ENCODE measurements at regions not wholly inside any gene's neighbourhood (a gene's known extent, or its start where the extent isn't known, plus 50 kb on each side); places are given as distances from the start of the nearest gene placed in this dataset.
A peak's percentile ranks its signal among the peaks of the same experiment; 100 is the strongest.

GRCh38 chr1:58430421-58431275, 115.9 kb downstream of the OMA1 start:
- DNase-seq (ENCODE audit: low spot score): no peak

GRCh38 chr1:58426918-58427317, 119.6 kb downstream of the OMA1 start:
- no peak for DNase-seq (ENCODE audit: low spot score)

GRCh38 chr1:58422436-58422835, 124.1 kb downstream of the OMA1 start:
- DNase-seq (ENCODE audit: low spot score): no peak

- no peak for DNase-seq (ENCODE audit: low spot score)
These were observed 128.0 kb downstream of the OMA1 start for GRCh38 chr1:58418283-58419228.

- DNase-seq (ENCODE audit: low spot score): no peak
These were observed 134.4 kb downstream of the OMA1 start for GRCh38 chr1:58412071-58412580.

DNA sequence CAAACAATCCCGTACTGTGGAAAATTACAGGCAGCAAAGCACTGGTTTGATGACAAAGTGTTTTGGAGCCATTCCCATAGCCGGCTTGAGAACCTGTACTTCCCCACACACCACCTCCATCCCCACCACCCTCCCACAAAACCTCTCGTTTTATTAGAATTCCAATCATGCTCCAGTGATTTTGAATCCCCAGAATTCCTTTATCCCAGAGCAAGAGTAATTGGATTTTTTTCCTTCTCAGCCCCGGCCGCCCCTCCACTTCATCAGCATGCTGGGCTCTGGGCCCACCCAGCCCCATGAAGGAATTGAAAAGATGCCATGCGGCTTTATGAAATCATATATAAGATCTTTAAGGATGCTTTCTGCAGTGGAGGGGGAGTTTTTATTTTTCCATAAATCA, 136.6 kb downstream of the OMA1 start:
- no peak for DNase-seq (ENCODE audit: low spot score)

GRCh38 chr1:58409336-58409735, 137.2 kb downstream of the OMA1 start:
- DNase-seq (ENCODE audit: low spot score): no peak

GRCh38 chr1:58406301-58407071, 140.0 kb downstream of the OMA1 start:
- DNase-seq (ENCODE audit: low spot score): no peak

DNA sequence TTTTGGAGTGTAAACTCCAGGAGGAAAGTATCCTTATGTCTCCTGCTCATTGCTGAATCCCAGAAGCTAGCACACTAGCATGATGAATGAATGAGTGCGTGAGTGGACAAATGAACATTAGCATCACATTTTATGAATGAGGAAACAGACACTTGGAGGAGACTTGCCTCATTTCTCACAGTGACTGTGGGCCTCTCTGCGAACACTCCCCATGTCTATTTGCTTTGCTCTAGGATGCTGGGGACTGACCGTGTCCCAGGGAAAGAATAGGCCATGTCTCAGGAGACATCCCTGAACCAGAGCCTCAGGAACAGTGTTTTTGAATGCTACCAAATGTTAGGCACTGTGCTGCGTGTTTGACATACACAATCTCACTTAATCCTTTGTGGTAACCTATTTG, 140.9 kb downstream of the OMA1 start:
- no peak for DNase-seq (ENCODE audit: low spot score)

DNA sequence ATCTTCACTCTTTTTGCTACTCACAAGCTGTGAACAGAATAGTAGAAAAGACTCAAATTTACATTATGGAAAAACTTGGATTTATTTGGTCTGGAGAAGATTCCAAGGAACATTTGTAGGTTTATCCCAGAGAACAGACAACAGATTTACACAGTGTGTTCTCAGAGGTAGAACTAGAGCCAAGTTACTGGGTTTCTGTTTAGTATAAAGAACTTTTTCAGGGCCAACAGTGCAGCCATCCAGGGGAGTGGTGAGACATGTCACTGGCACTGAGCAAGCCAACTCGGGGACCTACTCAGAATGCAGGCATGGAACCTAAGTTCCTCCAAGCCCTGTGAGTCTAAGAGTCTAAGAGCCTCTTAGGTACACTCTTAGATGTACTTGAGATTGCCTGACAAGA, 142.6 kb downstream of the OMA1 start:
- no peak for DNase-seq (ENCODE audit: low spot score)

DNA sequence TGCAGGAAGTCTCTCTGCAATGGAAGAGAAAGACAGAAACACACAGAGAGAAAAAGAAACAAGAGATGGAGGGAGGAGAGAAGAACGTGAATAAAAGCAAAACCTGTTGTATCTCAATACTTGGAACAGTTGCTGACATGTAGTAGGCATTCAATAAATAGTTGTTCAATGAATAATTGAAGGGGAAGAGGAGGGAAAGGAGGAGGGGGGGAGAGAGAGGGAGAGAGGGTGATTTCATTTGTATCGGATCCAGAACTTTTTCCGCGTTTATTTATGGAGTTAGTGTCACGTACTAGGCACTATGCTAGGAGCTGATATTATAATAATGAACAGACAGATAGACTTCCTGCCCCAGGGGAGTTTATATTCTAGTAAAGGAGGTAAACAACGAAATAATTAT, 144.1 kb downstream of the OMA1 start:
- DNase-seq (ENCODE audit: low spot score): no peak

DNA sequence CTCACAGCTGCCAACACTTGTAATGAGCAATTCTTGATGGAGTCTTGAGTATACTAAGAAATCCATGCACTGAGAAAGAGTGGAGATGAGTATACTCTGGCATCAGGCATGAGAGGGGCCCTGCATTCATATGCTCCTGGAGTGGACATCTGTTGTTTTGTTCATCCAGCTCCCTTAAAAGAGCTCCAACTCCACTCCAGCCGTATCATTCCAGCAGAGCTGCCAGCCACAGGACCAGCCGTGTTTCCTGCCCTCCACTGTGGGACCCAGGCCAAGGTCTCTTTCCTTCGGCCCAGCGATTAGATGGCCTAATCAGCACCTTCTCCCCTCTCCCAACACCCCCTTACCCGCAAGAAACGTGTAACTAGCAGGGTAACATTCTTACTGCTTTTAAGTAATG, 144.5 kb downstream of the OMA1 start:
- DNase-seq (ENCODE audit: low spot score): no peak

DNA sequence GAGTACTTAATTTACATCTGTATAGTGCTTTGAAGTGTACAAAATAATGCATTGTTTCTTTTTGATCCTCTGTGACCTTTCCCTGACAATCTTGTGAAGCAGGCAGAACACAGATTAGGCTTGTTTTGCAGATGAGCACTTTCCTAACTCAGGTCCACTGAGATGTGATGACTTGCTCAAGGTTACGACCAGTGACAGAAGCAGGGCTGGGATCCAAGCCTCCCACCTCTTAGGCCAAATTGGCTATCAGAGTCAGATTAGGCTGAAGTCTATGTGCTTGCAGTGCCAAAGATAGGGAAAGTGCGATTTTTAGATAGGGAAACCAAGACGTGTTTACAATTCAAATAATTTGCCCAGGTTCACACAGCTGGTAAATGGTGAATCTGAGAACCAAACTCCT, 147.3 kb downstream of the OMA1 start:
- no peak for DNase-seq (ENCODE audit: low spot score)

DNA sequence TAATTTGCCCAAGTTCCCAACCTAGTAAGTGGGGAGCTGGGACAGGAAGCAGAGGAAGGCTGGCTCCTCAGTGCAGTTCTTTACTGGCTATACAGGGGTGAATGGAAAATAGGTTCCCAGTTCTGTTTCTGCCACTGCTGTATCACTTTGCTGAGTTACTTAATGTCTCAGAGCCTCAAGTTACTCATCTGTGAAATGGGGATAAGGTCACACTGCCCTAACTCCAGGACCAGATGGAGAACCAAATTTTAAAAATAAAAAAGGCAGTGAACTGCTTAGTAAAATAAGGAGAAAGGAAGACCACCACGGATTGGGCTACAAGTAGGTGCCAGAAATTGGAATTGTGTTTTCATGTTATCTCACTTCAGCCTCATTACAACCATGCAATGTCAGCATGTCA, 147.8 kb downstream of the OMA1 start:
- DNase-seq (ENCODE audit: low spot score): no peak

DNA sequence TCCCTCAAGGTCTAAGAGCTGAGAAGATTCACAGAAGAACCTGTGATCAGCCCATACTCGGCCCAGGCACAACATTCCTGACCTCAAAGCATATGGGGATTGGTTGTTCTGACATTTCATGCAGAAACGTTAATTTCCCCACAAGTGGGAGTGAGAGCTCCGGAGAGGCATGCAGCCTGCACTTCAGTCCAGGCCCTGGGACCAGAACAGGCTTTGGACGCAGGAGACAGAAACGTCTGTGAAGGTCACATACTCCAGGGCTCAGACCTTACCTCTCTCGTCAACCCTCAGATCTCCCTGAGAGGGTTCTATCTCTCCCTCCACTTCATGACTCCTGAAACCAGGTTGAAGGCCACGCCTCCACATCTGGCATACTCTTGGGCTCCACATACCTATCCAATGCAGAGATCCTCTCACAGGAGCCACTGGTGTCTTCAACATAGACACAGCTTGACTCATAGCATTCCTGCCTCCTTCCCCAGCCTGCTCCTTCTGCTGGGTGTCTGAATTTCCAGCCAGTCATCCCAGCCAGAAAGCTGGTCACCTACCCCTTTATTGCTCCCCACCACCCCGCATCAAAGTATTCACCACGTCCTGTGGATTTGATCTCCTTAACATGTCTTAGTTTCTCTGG, 149.2 kb downstream of the OMA1 start:
- DNase-seq (ENCODE audit: low spot score): no peak

DNA sequence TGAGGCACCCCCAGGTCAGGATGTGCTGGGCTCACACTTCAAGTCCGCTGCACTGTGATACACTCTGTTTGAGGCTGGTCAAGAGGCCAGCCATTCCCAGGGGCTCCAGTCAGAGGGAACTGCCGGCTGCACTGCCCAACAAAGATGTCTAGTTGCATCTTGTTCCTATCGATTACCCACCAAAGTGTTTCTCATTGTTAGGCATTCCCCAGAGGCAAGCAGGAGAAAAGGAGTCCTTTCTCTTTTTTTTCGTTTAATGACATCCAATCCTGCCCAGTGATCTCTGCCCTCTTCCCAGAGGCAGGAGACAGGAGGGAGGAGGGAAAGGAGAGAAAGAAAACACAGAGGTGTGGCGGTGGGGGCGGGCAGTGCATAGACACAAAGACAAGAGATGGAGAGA, 150.4 kb downstream of the OMA1 start:
- no peak for DNase-seq (ENCODE audit: low spot score)

DNA sequence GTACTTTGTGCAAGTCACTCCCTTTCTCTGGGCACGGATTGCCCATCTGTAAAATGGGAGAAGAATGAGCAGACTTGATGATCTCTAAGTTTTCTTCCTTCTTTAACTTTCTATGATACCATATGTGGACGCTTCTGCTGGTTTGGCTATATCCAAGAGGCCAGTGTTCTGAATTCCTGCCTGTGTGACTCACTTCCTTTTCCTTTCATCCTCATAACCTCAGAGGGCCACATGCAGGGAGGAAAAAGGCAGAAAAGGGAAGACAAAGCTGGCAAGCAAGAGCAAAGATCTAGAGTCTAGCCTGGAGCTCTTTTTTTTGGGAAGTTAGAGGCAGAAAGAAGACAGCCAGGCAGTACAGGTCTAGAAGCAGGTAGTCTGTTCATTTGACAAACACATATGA, 151.2 kb downstream of the OMA1 start:
- DNase-seq (ENCODE audit: low spot score): peak; percentile 86

DNA sequence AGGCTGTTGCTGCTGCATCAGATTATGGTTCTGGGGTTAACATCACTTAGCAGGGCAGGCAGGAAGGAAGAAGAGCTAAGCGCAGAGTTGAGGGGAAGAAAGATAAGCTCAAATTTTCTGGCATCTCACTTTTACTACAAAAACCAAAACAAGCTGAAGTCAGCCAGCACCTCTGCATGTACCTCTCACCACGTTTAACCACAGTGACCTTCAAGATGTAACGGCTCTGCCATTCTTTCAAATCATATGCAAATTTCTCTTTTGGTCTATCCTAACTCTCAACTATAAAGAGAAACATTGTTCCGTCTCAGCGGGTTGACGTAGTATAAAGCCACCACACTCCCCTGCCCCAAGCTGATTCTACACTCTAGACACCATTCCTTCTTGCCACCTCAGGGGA, 154.4 kb downstream of the OMA1 start:
- DNase-seq (ENCODE audit: low spot score): no peak

GRCh38 chr1:58391514-58391913, 155.0 kb downstream of the OMA1 start:
- no peak for DNase-seq (ENCODE audit: low spot score)

DNA sequence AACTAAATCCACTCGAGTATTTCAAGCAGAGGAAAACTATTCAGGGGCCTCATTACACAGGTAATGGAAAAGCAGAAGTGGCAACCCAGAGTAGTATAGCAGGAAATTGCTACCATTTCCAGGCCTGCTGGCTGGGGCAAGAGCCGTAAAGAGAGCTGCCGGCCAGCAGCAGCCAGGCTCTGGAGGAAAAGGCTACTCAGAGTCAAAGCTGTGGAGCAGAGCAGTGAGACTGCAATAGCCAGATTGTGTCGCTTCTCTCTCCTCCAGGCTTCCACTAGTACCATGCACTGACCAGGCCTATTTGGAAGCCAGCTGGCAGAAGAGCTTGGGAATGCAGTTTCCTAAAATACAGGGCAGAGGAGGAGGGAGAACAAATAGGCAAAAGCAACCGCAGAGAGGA, 155.5 kb downstream of the OMA1 start:
- DNase-seq (ENCODE audit: low spot score): no peak

DNA sequence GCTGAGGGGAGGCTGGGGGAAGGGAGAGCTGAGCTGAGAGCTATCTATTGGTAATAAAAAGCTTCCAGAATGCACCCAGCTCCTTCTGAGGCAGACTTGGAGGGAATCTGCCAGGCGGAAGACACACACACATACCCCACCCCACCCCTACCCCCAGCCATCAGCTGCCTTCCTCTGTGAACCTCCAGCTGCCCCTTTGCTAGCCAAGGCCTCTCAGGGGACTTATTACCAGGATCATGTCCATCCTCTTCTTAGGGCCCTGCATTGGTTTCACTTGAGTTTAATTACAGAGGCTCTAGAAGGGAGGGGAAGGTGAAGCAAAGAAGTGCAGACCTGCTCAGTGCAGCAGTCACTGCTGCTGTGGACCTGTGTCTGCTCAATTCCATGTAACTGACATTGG, 156.4 kb downstream of the OMA1 start:
- no peak for DNase-seq (ENCODE audit: low spot score)

DNA sequence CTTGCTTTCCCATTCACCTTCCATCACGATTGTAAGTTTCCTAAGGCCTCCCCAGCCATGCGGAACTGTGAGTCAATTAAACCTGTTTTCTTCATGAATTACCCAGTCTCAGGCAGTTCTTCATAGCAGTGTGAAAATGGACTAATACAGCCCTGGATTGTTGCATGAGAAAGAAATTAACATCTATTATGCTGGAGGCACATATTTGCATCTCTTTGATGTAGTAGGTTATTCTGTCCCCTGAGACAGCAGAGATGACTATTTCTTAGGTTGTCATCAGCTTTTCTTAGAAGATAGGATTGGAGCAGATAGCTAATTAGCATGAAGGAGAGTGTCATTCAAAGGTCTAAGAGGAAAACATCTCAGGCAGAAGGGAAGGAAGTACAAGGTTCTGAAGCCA, 166.2 kb downstream of the OMA1 start:
- DNase-seq (ENCODE audit: low spot score): no peak
